ENCODE measurements at regions not wholly inside any gene's neighbourhood (a gene's known extent, or its start where the extent isn't known, plus 50 kb on each side); places are given as distances from the start of the nearest gene placed in this dataset.

- TF ChIP-seq CTCF (IDR thresholded peaks at IDR 0.05): no peak
- TF ChIP-seq POLR2A (IDR thresholded peaks at IDR 0.05): no peak
Measured at GRCh38 chr1:2917284-2917683, 104.0 kb upstream of the ACTRT2 start.

Measured in adrenal gland (tissue), 5 donors.